ENCODE measurements at regions not wholly inside any gene's neighbourhood (a gene's known extent, or its start where the extent isn't known, plus 50 kb on each side); places are given as distances from the start of the nearest gene placed in this dataset.

GRCh38 chr6:23013776-23014175, 444.4 kb downstream of the HDGFL1 start:
- no peaks in the 10 kb centered on the region for H3K36me3 ChIP-seq
- H3K4me3 ChIP-seq, result no peak overlapping the region
- no peaks in the 10 kb centered on the region for H3K4me1 ChIP-seq
- DNase-seq, result no peak
- H3K27me3 ChIP-seq (replicated peaks in 1 of 7), result no peaks in the 10 kb centered on the region
- 79 to 92% (median 84%) methylated on average over 6 of the region's 6 CpGs for WGBS, 5 donors
- no peaks in the 10 kb centered on the region for H3K9me3 ChIP-seq
- TF ChIP-seq POLR2AphosphoS5 (IDR thresholded peaks at IDR 0.05), result no peak
- H3K27ac ChIP-seq, result no peak overlapping the region
- intact Hi-C loops (cut with DNase I; ENCODE audit: low total_unique reads), result no loop called here

- no peaks in the 10 kb centered on the region for H3K36me3 ChIP-seq
- H3K9me3 ChIP-seq, result peaks cover 0 to 5% (median 0%) of the 10 kb centered on the region in 8 donors
- no peak overlapping the region for H3K4me3 ChIP-seq
- H3K4me1 ChIP-seq, result no peaks in the 10 kb centered on the region
- intact Hi-C loops (cut with DNase I; ENCODE audit: low total_unique reads), result no loop called here
- 33 to 53% (median 43%) methylated on average over 2 of the region's 2 CpGs for WGBS, 5 donors
- no peak overlapping the region for H3K27ac ChIP-seq
- H3K27me3 ChIP-seq (replicated peaks in 1 of 7), result no peaks in the 10 kb centered on the region
- DNase-seq, result no peak
- TF ChIP-seq POLR2A (IDR thresholded peaks at IDR 0.05) (no peak), CTCF (IDR thresholded peaks at IDR 0.05 in 8 of 11, conservative IDR thresholded peaks at IDR 0.05 in 3 of 11) (no peak), POLR2AphosphoS5 (IDR thresholded peaks at IDR 0.05) (no peak)
These were observed 447.3 kb downstream of the HDGFL1 start for GRCh38 chr6:23016696-23017095.

- H3K36me3 ChIP-seq, result no peaks in the 10 kb centered on the region
- intact Hi-C loops (cut with DNase I; ENCODE audit: low total_unique reads), result no loop called here
- H3K27ac ChIP-seq, result no peak overlapping the region
- no peak overlapping the region for H3K4me3 ChIP-seq
- no peaks in the 10 kb centered on the region for H3K4me1 ChIP-seq
- peaks cover 0 to 5% (median 0%) of the 10 kb centered on the region in 8 donors for H3K9me3 ChIP-seq
- no peaks in the 10 kb centered on the region for H3K27me3 ChIP-seq (replicated peaks in 1 of 7)
- no peak for DNase-seq
- TF ChIP-seq POLR2AphosphoS5 (IDR thresholded peaks at IDR 0.05) (no peak), POLR2A (IDR thresholded peaks at IDR 0.05) (no peak), CTCF (IDR thresholded peaks at IDR 0.05 in 8 of 11, conservative IDR thresholded peaks at IDR 0.05 in 3 of 11) (no peak)
These were observed 452.1 kb downstream of the HDGFL1 start for GRCh38 chr6:23021487-23021886.

GRCh38 chr6:23027281-23027680, 457.9 kb downstream of the HDGFL1 start:
- intact Hi-C loops (cut with DNase I; ENCODE audit: low total_unique reads), result no loop called here
- Histone ChIP-seq H3K27ac (no peak overlapping the region), H3K9me3 (no peaks in the 10 kb centered on the region), H3K4me1 (no peaks in the 10 kb centered on the region), H3K27me3 (replicated peaks in 1 of 7) (no peaks in the 10 kb centered on the region), H3K36me3 (no peaks in the 10 kb centered on the region), H3K4me3 (no peak overlapping the region)
- no peak for DNase-seq
- TF ChIP-seq POLR2AphosphoS5 (IDR thresholded peaks at IDR 0.05), result no peak
- TF ChIP-seq POLR2A (IDR thresholded peaks at IDR 0.05), result no peak
- TF ChIP-seq CTCF (IDR thresholded peaks at IDR 0.05 in 8 of 11, conservative IDR thresholded peaks at IDR 0.05 in 3 of 11), result no peak
- WGBS, 5 donors, result 88 to 93% (median 90%) methylated on average over 5 of the region's 5 CpGs

- intact Hi-C loops (cut with DNase I; ENCODE audit: low total_unique reads), result no loop called here
- DNase-seq, result no peak
- WGBS, 5 donors, result 73 to 93% (median 85%) methylated on average over 2 of the region's 2 CpGs
- Histone ChIP-seq H3K27ac (no peak overlapping the region), H3K9me3 (peaks cover 0 to 4% (median 0%) of the 10 kb centered on the region in 8 donors), H3K36me3 (no peaks in the 10 kb centered on the region), H3K4me1 (no peaks in the 10 kb centered on the region), H3K4me3 (no peak overlapping the region), H3K27me3 (replicated peaks in 1 of 7) (no peaks in the 10 kb centered on the region)
- TF ChIP-seq POLR2A (IDR thresholded peaks at IDR 0.05) (no peak), POLR2AphosphoS5 (IDR thresholded peaks at IDR 0.05) (no peak), CTCF (IDR thresholded peaks at IDR 0.05 in 8 of 11, conservative IDR thresholded peaks at IDR 0.05 in 3 of 11) (no peak)
These were observed 462.6 kb downstream of the HDGFL1 start for GRCh38 chr6:23031986-23032385.
